ENCODE measurements at regions not wholly inside any gene's neighbourhood (a gene's known extent, or its start where the extent isn't known, plus 50 kb on each side); places are given as distances from the start of the nearest gene placed in this dataset.

DNA sequence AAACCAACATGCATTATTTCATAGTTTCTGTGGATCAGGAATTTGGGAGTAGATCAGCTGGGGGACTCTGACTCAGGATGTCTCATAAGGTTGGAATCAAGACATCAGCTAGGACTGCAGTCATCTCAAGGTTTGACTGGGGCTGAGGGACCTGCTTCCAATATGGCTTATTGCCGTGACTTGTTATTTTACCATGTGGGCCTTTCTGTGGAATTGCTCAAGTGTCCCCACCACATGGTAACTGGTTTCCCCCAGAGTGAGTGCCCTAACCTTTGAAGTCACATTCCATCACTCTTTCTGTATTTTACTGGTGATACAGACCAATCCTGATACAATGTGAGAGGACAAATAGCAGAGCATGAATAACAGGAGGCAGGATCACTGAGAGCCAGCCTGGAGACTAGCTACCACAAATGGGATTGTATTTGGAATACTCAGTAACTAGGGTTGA, 70.2 kb upstream of the ELL2 start:
- ChIA-PET CTCF (no interaction called here), POLR2A (no interaction called here)
- no peaks in the 10 kb centered on the region for H3K27me3 ChIP-seq (ENCODE audit: control insufficient read depth, insufficient read depth, low read length)
- intact Hi-C loops (cut with micrococcal nuclease; ENCODE audit: unreplicated experiment), result no loop called here
- H3K27ac ChIP-seq (ENCODE audit: low read length), result 0 out of 2 replicates have a peak overlapping the region, but pooled peaks have one; percentile 24
- ATAC-seq (no peak), DNase-seq (ENCODE audit: low read depth, low spot score) (no peak)
- no peak overlapping the region for H3K4me3 ChIP-seq (ENCODE audit: low read depth in 2 of 2, low read length in 2 of 2)
- H3K4me1 ChIP-seq (ENCODE audit: control insufficient read depth, insufficient read depth, low read length), result no peaks in the 10 kb centered on the region
- no peaks in the 10 kb centered on the region for H3K36me3 ChIP-seq (ENCODE audit: control insufficient read depth, insufficient read depth, low read length)
- in situ Hi-C loops (cut with HindIII; ENCODE audit: low pct_unique_long_range_greater_than_20kb, low sequenced_read_pairs), result no loop called here
- no peaks in the 10 kb centered on the region for H3K9me3 ChIP-seq (ENCODE audit: control insufficient read depth, insufficient read depth, low read depth, low read length)
- no peak for TF ChIP-seq SIN3A (IDR thresholded peaks at IDR 0.05; ENCODE audit: borderline replicate concordance, insufficient read depth, low read depth, low read length)
- TF ChIP-seq POLR2AphosphoS5 (IDR thresholded peaks at IDR 0.05; ENCODE audit: low read depth, low read length), result no peak
- TF ChIP-seq, protein P1, sequence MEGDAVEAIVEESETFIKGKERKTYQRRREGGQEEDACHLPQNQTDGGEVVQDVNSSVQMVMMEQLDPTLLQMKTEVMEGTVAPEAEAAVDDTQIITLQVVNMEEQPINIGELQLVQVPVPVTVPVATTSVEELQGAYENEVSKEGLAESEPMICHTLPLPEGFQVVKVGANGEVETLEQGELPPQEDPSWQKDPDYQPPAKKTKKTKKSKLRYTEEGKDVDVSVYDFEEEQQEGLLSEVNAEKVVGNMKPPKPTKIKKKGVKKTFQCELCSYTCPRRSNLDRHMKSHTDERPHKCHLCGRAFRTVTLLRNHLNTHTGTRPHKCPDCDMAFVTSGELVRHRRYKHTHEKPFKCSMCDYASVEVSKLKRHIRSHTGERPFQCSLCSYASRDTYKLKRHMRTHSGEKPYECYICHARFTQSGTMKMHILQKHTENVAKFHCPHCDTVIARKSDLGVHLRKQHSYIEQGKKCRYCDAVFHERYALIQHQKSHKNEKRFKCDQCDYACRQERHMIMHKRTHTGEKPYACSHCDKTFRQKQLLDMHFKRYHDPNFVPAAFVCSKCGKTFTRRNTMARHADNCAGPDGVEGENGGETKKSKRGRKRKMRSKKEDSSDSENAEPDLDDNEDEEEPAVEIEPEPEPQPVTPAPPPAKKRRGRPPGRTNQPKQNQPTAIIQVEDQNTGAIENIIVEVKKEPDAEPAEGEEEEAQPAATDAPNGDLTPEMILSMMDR (IDR thresholded peaks at IDR 0.05), result no peak
- no peak for TF ChIP-seq TCF7L2 (IDR thresholded peaks at IDR 0.05; ENCODE audit: low read depth, low read length)
- no peak for TF ChIP-seq REST (IDR thresholded peaks at IDR 0.05; ENCODE audit: insufficient read depth in 1 of 2, low read depth in 2 of 2, low read length in 1 of 2)
- BruUV-seq (replicated peaks), result no TSS peak

DNA sequence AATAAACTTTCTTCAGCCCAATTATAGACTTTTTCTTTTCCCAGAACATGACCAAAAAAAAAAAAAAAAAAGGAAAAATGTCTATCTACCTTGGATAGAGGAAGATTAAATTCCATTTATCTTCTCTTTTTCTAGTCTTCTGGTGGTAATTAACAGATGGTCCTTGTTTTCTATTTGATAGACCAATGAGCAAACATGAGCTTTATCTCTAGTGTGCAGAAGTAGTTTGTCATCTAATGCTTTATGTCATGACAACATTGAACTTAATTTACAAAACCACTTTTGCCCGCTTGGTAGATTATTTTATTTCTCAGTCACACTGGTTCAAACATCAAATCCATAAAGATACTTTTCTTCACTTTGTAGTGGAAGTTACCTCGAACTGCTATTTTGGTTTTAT, 69.5 kb upstream of the ELL2 start:
- Histone ChIP-seq H3K4me3 (ENCODE audit: low read depth in 2 of 2, low read length in 2 of 2) (no peak overlapping the region), H3K9me3 (ENCODE audit: control insufficient read depth, insufficient read depth, low read depth, low read length) (no peaks in the 10 kb centered on the region), H3K27me3 (ENCODE audit: control insufficient read depth, insufficient read depth, low read length) (no peaks in the 10 kb centered on the region), H3K4me1 (ENCODE audit: control insufficient read depth, insufficient read depth, low read length) (no peaks in the 10 kb centered on the region), H3K27ac (ENCODE audit: low read length) (no peak overlapping the region), H3K36me3 (ENCODE audit: control insufficient read depth, insufficient read depth, low read length) (no peaks in the 10 kb centered on the region)
- DNase-seq (ENCODE audit: low read depth, low spot score), result no peak
- TF ChIP-seq SIN3A (IDR thresholded peaks at IDR 0.05; ENCODE audit: borderline replicate concordance, insufficient read depth, low read depth, low read length) (no peak), REST (IDR thresholded peaks at IDR 0.05; ENCODE audit: insufficient read depth in 1 of 2, low read depth in 2 of 2, low read length in 1 of 2) (no peak), TCF7L2 (IDR thresholded peaks at IDR 0.05; ENCODE audit: low read depth, low read length) (no peak), POLR2AphosphoS5 (IDR thresholded peaks at IDR 0.05; ENCODE audit: low read depth, low read length) (no peak)
- TF ChIP-seq, protein P1 (IDR thresholded peaks at IDR 0.05), result no peak
- CTCF ChIA-PET, result no interaction called here
- no TSS peak for BruUV-seq (replicated peaks)
- no peak for ATAC-seq
- POLR2A ChIA-PET, result no interaction called here
- intact Hi-C loops (cut with micrococcal nuclease; ENCODE audit: unreplicated experiment) (no loop called here), in situ Hi-C loops (cut with HindIII; ENCODE audit: low pct_unique_long_range_greater_than_20kb, low sequenced_read_pairs) (no loop called here)
